ENCODE measurements at regions not wholly inside any gene's neighbourhood (a gene's known extent, or its start where the extent isn't known, plus 50 kb on each side); places are given as distances from the start of the nearest gene placed in this dataset.

- DNase-seq, result no peak
- no peaks in the 10 kb centered on the region for H3K9me3 ChIP-seq
- no peak overlapping the region for H3K4me3 ChIP-seq
- TF ChIP-seq CTCF (IDR thresholded peaks at IDR 0.05), result no peak
- no peak for TF ChIP-seq POLR2A (IDR thresholded peaks at IDR 0.05)
- H3K27me3 ChIP-seq, result no peaks in the 10 kb centered on the region
- no peaks in the 10 kb centered on the region for H3K4me1 ChIP-seq
- H3K27ac ChIP-seq, result no peak overlapping the region
- H3K36me3 ChIP-seq, result no peaks in the 10 kb centered on the region
These were observed 61.3 kb upstream of the MTAP start for GRCh38 chr9:21741151-21741550.

GRCh38 chr9:21744320-21744719, 58.1 kb upstream of the MTAP start:
- no peak for TF ChIP-seq POLR2A (IDR thresholded peaks at IDR 0.05)
- TF ChIP-seq CTCF (IDR thresholded peaks at IDR 0.05), result no peak
- no peak for DNase-seq
- no peak overlapping the region for H3K27ac ChIP-seq
- H3K4me3 ChIP-seq, result no peak overlapping the region
- H3K27me3 ChIP-seq, result no peaks in the 10 kb centered on the region
- no peaks in the 10 kb centered on the region for H3K36me3 ChIP-seq
- no peaks in the 10 kb centered on the region for H3K9me3 ChIP-seq
- no peaks in the 10 kb centered on the region for H3K4me1 ChIP-seq

- H3K27me3 ChIP-seq, result no peaks in the 10 kb centered on the region
- no peak for DNase-seq
- no peaks in the 10 kb centered on the region for H3K4me1 ChIP-seq
- no peak overlapping the region for H3K27ac ChIP-seq
- no peaks in the 10 kb centered on the region for H3K9me3 ChIP-seq
- H3K36me3 ChIP-seq, result no peaks in the 10 kb centered on the region
- H3K4me3 ChIP-seq, result no peak overlapping the region
- TF ChIP-seq POLR2A (IDR thresholded peaks at IDR 0.05) (no peak), CTCF (IDR thresholded peaks at IDR 0.05) (no peak)
These were observed 57.6 kb upstream of the MTAP start for GRCh38 chr9:21744841-21745240.

GRCh38 chr9:21746550-21746949, 55.9 kb upstream of the MTAP start:
- Histone ChIP-seq H3K36me3 (no peaks in the 10 kb centered on the region), H3K4me3 (no peak overlapping the region), H3K4me1 (no peaks in the 10 kb centered on the region), H3K9me3 (no peaks in the 10 kb centered on the region), H3K27me3 (no peaks in the 10 kb centered on the region), H3K27ac (no peak overlapping the region)
- DNase-seq, result no peak
- TF ChIP-seq CTCF (IDR thresholded peaks at IDR 0.05) (no peak), POLR2A (IDR thresholded peaks at IDR 0.05) (no peak)

- TF ChIP-seq CTCF (IDR thresholded peaks at IDR 0.05) (no peak), POLR2A (IDR thresholded peaks at IDR 0.05) (no peak)
- Histone ChIP-seq H3K27me3 (no peaks in the 10 kb centered on the region), H3K4me1 (no peaks in the 10 kb centered on the region), H3K4me3 (no peak overlapping the region), H3K36me3 (no peaks in the 10 kb centered on the region), H3K27ac (no peak overlapping the region), H3K9me3 (no peaks in the 10 kb centered on the region)
- no peak for DNase-seq
These were observed 55.3 kb upstream of the MTAP start for GRCh38 chr9:21747175-21747574.

- Histone ChIP-seq H3K27me3 (no peaks in the 10 kb centered on the region), H3K4me1 (no peaks in the 10 kb centered on the region), H3K9me3 (no peaks in the 10 kb centered on the region), H3K27ac (no peak overlapping the region), H3K4me3 (no peak overlapping the region), H3K36me3 (no peaks in the 10 kb centered on the region)
- TF ChIP-seq POLR2A (IDR thresholded peaks at IDR 0.05) (no peak), CTCF (IDR thresholded peaks at IDR 0.05) (no peak)
- no peak for DNase-seq
These were observed 52.3 kb upstream of the MTAP start for GRCh38 chr9:21750021-21750735.
